ENCODE measurements at regions not wholly inside any gene's neighbourhood (a gene's known extent, or its start where the extent isn't known, plus 50 kb on each side); places are given as distances from the start of the nearest gene placed in this dataset.

DNA sequence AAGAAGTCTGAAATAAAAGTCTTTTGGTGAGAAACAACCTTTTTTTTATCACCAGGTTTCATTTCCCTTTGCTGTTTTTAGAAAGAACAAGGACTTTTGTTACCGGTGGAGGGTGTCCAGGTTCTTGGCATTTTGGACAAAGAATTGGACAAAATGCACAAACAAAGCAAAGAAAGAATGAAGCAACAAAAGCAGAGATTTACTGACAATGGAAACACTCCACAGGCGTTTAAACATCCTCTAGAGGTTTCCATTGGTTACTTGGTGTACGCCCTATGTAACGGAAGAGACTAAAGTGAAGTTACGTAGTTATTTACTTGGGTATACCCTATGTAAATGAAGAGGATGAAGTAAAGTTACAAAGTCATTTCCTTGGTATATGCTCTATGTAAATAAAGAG, 1487.0 kb downstream of the LRRC4C start:
- TF ChIP-seq, protein P1, sequence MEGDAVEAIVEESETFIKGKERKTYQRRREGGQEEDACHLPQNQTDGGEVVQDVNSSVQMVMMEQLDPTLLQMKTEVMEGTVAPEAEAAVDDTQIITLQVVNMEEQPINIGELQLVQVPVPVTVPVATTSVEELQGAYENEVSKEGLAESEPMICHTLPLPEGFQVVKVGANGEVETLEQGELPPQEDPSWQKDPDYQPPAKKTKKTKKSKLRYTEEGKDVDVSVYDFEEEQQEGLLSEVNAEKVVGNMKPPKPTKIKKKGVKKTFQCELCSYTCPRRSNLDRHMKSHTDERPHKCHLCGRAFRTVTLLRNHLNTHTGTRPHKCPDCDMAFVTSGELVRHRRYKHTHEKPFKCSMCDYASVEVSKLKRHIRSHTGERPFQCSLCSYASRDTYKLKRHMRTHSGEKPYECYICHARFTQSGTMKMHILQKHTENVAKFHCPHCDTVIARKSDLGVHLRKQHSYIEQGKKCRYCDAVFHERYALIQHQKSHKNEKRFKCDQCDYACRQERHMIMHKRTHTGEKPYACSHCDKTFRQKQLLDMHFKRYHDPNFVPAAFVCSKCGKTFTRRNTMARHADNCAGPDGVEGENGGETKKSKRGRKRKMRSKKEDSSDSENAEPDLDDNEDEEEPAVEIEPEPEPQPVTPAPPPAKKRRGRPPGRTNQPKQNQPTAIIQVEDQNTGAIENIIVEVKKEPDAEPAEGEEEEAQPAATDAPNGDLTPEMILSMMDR (conservative IDR thresholded peaks at IDR 0.05), result no peak
- TF ChIP-seq ZFX (IDR thresholded peaks at IDR 0.05), result no peak
- no peak overlapping the region for H3K27ac ChIP-seq

- TF ChIP-seq, protein P1 (conservative IDR thresholded peaks at IDR 0.05), result no peak
- no peak for TF ChIP-seq ZFX (IDR thresholded peaks at IDR 0.05)
- no peak overlapping the region for H3K27ac ChIP-seq
Measured at GRCh38 chr11:39971938-39972337, 1487.5 kb downstream of the LRRC4C start.

DNA sequence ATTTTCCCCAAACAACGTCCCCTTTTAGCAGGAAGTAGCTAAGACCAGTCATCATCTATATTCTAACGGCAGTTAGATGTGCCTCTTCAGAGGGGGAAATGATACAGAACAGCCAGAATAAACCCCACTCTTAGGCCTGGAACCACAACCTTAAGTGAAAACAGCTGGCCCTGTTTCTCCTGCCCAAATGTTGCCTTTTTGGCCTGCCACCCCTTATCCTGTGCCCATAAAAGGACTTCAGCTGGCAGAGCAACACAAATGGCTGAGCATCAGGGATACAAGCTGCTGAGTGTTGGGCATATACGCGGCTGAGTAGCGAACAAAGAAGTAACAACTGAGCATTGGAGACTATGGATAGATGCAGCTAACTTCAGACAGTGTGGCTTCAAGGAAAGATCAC, 1491.4 kb downstream of the LRRC4C start:
- H3K27ac ChIP-seq, result no peak overlapping the region
- TF ChIP-seq ZFX (IDR thresholded peaks at IDR 0.05), result no peak
- TF ChIP-seq, protein P1 (conservative IDR thresholded peaks at IDR 0.05), result no peak

DNA sequence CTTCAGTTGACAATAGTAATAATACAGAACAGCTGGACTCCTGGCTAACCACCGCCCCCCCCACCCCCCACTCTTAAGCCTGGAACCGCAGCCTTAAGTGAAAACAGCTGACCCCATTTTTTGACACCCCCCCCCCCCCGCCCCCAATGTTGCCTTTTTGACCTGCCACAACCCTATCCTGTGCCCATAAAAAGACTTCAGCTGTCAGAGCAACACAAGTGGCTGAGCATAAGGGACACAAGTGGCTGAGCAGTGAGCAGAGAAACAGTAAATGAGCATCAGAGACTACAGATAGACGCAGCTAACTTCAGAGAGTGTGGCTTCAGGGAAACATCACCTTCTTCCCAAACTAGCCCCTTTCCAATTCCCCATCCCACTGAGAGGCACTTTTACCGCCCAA, 1493.8 kb downstream of the LRRC4C start:
- no peak for TF ChIP-seq ZFX (IDR thresholded peaks at IDR 0.05)
- TF ChIP-seq, protein P1 (conservative IDR thresholded peaks at IDR 0.05), result no peak
- H3K27ac ChIP-seq, result no peak overlapping the region

- no peak for TF ChIP-seq ZFX (IDR thresholded peaks at IDR 0.05)
- TF ChIP-seq, protein P1 (conservative IDR thresholded peaks at IDR 0.05), result no peak
- H3K27ac ChIP-seq, result no peak overlapping the region
Measured at GRCh38 chr11:39960206-39960605, 1499.2 kb downstream of the LRRC4C start.

DNA sequence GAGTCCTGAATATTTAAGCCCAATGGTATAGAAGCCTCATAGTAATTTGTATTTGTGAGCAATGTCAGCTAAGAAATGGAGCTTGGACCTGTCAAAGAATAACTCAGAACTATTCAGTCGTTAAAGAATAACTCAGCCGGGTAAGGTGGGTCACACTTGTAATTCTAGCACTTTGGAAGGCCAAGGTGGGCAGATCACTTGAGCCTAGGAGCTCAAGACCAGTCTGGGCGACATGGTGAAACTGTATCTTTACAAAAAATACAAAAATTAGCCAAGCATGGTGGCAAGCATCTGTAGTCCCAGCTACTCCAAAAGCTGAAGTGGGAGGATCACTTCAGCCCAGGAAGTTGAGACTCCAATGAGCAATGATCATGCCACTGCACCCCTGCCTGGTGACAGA, 1526.5 kb downstream of the LRRC4C start:
- no peak overlapping the region for H3K27ac ChIP-seq
- TF ChIP-seq, protein P1 (conservative IDR thresholded peaks at IDR 0.05), result no peak
- TF ChIP-seq ZFX (IDR thresholded peaks at IDR 0.05), result no peak

DNA sequence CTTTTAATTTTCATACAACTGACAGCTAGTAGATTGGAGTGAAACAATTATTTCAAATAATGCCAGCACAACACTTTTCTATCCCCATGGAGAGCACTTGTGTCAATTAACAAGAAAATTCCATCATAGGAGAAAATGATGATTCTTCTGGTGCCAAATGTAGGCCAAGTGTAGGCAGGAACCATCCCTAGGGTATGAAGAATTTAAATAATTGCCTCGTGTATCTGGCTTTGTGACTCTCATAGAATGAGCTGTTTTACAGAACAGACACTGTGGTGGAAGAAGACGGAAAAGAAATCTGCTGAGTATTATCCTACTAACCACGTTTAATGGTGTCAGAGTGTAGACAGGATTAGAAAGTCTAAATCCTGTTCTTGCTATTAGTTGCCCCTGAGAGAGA, 1542.2 kb downstream of the LRRC4C start:
- H3K27ac ChIP-seq, result no peak overlapping the region
- TF ChIP-seq, protein P1 (conservative IDR thresholded peaks at IDR 0.05), result no peak
- TF ChIP-seq ZFX (IDR thresholded peaks at IDR 0.05), result no peak

Measured in C4-2B (cell line).